Breast epithelium (tissue), 3 donors: ENCODE measurements at regions not wholly inside any gene's neighbourhood (a gene's known extent, or its start where the extent isn't known, plus 50 kb on each side); places are given as distances from the start of the nearest gene placed in this dataset.

Source experiments
- POLR2AphosphoS5 ChIP-seq, 3 donors: sonication (generic); formaldehyde crosslinking; IDR thresholded peaks; one replicate each; pipeline ENCODE4 v1.6.1; 2017; ENCODE audit warnings: antibody characterized with exemption in 3 of 3
- TF ChIP-seq, protein P1 (sequence below), 3 donors: fragments of 450-650 bp; IDR thresholded peaks; one replicate each; pipeline ENCODE4 v1.5.1; 2016 to 2017; ENCODE audit warnings: antibody characterized with exemption in 3 of 3, mild to moderate bottlenecking in 3 of 3, moderate library complexity in 3 of 3

DNA sequence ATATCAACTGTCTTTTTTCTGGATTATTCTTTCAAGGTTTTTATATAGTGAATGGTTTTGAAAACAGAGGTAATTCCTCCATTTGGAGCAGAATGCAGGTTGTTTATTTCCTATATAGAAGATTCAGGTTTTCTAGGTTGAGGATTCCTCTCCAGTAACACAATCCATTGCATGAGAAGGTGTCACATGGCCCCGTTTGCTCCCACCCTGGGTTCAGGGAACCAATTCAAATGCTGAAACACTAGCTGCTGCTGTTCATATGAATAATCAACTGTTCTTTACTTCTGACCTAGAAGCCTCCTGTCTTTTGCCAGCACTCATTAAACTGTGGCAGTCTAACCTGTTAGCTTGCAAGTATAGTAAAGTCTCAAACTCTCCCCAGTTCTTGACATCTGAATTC is 1316.9 kb upstream of the TENM3 start:
- TF ChIP-seq, protein P1, sequence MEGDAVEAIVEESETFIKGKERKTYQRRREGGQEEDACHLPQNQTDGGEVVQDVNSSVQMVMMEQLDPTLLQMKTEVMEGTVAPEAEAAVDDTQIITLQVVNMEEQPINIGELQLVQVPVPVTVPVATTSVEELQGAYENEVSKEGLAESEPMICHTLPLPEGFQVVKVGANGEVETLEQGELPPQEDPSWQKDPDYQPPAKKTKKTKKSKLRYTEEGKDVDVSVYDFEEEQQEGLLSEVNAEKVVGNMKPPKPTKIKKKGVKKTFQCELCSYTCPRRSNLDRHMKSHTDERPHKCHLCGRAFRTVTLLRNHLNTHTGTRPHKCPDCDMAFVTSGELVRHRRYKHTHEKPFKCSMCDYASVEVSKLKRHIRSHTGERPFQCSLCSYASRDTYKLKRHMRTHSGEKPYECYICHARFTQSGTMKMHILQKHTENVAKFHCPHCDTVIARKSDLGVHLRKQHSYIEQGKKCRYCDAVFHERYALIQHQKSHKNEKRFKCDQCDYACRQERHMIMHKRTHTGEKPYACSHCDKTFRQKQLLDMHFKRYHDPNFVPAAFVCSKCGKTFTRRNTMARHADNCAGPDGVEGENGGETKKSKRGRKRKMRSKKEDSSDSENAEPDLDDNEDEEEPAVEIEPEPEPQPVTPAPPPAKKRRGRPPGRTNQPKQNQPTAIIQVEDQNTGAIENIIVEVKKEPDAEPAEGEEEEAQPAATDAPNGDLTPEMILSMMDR (IDR thresholded peaks at IDR 0.05): no peak
- TF ChIP-seq POLR2AphosphoS5 (IDR thresholded peaks at IDR 0.05): no peak
